ENCODE measurements at regions not wholly inside any gene's neighbourhood (a gene's known extent, or its start where the extent isn't known, plus 50 kb on each side); places are given as distances from the start of the nearest gene placed in this dataset.
"Not testable (repeated sequence)": the region's sequence is repeated elsewhere in the genome, so short reads cannot be mapped to it uniquely, and the experiment has no call there.

DNA sequence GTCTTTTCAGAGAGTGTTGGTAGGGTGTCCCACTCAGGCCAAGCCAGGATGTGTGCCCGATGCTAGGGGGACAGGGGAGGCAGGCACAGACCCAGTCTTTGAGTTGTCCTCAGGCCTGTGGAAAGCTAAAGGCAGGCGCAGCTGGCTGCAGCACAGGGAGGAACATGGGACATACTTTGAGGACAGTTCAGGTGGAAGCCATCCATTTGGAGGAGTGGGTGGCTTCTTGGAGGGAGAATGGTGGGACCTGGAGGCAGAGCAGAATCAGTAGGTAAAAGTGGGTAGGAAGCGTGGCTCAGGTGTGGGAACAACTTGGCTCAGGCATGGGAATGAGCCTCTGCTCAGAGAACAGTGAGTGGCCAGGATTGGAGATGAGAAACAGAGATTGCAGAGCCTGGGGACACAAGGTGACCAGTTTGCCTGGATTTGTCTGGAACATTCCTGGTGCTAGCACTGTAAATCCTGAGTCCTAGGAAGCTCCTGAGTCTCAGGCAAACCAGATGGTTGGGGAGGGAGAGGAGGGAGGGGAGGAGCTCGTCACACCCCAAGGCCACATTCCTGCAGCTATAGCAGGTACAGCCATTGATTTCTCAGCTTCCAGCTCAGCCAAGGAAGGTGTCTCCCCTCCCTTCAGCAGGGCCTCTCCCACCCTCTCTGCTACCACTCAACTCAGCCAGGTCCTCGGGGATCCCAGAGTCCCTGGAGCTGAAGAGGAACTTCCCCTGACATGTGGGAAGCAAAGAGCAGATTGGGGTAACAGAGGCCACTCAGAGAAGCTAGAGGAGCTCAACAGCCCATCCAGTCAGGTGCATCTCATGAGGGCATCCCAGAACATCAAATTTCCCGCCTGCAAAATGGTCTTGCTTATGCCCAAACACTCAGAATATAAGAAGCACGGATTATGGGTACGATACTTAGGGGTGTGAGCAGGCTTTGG, 65.2 kb upstream of the TINAGL1 start:
- no peak for DNase-seq (ENCODE audit: low read depth)

DNA sequence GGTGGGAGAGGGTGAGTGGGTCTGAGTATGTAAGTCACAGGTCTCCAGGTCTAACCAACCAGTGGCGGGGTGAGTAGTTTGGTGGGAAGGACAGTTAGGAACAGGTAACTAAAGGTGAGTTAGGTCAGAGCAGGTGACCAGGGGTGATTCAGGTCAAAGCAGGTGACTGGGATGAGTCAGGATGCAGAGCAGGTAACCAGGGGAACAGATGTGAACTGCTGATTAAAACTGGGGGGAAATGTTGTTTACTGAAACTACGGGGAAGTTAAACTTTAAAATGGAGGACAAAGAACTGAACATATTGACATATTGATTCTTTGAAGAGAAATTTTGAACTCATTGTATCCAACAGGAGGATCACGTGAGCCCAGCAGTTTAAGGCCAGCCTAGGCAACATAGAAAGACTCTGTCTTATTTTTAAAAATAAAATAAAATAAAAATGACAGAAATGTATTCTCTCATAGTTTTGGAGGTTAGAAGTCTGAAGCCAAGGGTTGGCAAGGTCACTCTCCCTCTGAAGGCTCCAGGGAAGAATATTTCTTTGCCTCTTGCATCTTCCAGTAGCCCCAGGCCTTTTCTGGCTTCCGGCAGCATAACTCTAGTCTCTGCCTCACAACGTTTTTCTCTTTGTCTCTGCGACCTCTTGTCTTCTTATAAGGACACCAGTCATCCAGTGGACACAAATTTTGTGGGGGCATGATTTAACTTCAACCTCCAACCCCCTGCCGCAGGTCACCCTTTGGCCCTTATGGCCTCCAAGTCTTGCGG, 64.3 kb upstream of the TINAGL1 start:
- no peak for DNase-seq (ENCODE audit: low read depth)

- DNase-seq (ENCODE audit: low read depth) = no peak
Observed at GRCh38 chr1:31514117-31514516, 62.2 kb upstream of the TINAGL1 start.

DNA sequence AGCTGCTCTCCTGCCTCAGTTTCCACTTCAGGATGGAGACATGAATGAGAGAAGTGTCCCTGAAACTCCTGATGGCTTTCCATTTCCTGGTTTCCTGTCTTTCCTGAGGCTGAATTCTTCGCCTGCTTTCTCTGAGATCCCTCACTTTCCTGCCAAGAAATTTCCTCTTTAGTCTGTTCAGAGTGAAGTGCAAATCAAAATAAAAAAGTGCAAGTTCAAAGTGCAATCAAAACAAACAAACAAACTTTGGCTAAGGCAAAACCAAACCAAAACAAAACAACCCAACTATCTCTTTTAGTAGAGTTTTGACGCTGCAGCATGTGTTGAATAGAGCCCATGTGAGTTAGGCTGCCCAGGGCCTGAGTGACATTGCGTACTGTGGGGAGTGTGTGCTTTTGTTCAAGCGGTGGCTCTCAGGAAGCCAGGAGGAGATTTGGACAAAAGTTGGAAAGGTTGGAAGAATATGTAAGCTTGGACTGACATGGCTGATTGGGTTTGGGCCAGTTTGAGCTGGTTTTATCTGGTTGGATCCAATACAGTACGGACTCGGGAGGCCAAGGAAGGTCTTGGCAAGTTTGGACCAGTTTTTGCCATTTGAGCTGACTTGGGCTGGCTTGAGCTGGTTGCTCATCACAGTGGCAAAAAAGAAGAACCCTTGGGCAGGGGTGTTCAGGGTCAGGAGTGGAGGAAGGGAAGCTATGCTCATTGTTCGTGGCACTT, 61.1 kb upstream of the TINAGL1 start:
- no peak for DNase-seq (ENCODE audit: low read depth)

DNA sequence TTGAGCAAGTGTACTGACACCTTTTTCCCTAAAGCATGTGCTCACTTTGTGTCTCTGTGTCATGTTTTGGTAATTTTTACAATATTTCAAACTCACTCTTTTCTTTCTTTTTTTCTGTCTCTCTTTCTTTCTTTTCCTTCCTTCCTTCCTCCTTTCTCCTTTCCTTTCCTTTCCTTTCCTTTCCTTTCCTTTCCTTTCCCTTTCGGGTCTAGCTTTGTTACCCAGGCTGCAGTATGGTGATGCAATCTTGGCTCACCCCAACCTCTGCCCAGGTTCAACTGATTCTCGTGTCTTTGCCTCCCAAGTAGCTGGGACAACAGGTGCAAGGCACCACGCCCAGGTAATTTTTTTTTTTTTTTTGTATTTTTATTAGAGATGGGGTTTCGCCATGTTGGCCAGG, 60.4 kb upstream of the TINAGL1 start:
- no peak for DNase-seq (ENCODE audit: low read depth)

DNA sequence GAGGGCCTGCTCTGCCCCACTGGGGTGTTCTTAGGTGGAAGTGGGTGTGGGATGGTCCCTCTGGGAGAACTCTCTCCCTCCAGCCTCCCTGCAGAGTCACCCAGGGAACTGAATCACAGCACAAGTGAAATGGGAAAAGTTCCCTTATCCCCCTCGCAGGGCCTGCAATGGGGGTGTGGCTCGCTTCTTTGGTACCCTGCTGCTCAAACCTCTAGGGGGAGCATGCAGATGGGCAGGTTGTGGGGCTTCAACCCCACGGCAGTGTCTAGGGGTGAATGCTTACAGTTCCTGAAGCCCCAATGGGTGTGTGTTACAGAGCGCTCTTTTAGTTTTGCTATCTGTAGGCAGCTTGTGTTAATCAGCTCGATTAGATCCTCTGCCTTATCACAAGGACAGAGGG, 59.0 kb upstream of the TINAGL1 start:
- no peak for DNase-seq (ENCODE audit: low read depth)

GRCh38 chr1:31517986-31518385, 58.3 kb upstream of the TINAGL1 start:
- not testable (repeated sequence) for DNase-seq (ENCODE audit: low read depth)

DNA sequence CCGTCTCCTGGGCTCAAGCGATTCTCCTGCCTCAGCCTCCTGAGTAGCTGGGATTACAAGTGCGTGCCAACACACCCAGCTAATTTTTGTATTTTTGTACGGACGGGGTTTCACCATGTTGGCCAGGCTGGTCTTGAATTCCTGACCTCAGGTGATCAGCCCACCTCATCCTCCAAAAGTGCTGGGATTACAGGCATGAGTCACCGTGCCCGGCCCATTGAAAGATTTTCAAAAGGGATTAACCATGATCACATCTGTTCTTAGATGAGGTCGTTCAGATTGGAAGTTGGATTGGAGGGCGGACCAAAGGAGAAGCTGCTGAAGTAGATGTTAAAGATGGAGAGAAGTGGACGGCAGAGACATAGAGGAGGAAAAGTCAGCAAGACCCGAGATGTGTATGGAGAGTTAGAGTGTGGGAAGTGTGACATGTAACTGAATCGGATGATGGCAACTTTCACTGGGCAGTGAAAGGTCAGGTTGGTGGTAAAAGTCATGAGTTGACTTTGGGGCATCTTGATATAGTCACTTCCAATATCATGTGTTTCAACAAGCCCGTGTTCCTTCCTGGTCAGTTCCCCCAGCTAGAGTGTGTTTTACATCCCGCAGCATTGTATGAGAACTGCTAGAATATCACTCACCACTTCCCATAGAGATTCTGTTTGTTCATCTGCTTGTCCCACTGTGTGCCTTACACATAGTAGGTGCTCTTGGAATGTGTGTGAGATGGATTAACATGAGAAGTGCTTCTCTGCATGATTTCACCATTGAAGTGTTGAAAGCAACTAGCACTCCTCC, 54.4 kb upstream of the TINAGL1 start:
- DNase-seq (ENCODE audit: low read depth) = no peak

GRCh38 chr1:31522556-31522845, 53.8 kb upstream of the TINAGL1 start:
- no peak for DNase-seq (ENCODE audit: low read depth)

DNA sequence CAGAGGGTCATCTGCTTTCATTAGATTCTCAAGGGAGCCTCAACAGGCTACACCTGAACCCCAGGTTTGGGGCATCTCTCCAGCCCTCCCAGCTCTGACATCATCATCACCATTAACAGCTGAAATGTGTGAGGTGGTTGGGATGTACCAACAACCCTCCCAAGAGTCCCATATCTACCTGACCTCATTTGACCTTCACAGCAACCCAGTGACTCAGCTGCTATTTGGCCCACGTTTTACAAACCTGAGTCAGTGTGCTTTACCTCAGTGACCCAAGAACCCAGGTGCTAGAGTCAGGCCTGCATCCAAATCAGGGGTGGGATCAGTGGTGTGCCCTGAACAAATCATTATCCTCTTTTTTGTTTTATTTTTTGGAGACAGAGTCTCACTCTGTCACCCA, 53.3 kb upstream of the TINAGL1 start:
- no peak for DNase-seq (ENCODE audit: low read depth)

DNA sequence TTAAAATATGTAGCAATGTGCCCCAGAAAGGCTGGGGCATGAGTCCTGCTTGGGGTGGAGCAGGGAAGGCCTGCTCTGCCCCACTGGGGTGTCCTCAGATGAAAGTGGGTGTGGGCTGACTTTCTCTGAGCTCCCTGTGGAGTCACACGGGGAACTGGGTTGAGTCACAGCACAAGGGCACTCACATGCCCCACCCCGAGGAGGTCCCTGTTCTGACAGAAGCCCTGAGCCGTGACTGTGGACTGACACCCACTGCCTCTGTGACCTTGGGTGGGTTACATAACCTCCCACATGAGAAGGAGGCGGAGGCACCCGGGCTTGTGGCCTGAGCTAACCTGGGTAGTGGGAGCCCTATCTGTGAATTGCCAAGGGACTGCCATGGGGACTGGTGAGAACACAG, 52.5 kb upstream of the TINAGL1 start:
- no peak for DNase-seq (ENCODE audit: low read depth)

GRCh38 chr1:31524186-31524901, 52.0 kb upstream of the TINAGL1 start:
- DNase-seq (ENCODE audit: low read depth) = no peak
